ENCODE measurements at regions not wholly inside any gene's neighbourhood (a gene's known extent, or its start where the extent isn't known, plus 50 kb on each side); places are given as distances from the start of the nearest gene placed in this dataset.
"Not testable (repeated sequence)": the region's sequence is repeated elsewhere in the genome, so short reads cannot be mapped to it uniquely, and the experiment has no call there.

GRCh38 chr1:157335056-157335455 is 196.9 kb upstream of the ETV3 start:
- Mint-ChIP-seq H3K36me3 (ENCODE audit: insufficient read depth, unreplicated experiment) (no peaks in the 10 kb centered on the region), H3K9me3 (ENCODE audit: unreplicated experiment) (peaks cover 11% of the 10 kb centered on the region), H3K4me3 (ENCODE audit: unreplicated experiment) (no peak overlapping the region), H3K27me3 (ENCODE audit: insufficient read depth, unreplicated experiment) (no peaks in the 10 kb centered on the region), H3K27ac (ENCODE audit: unreplicated experiment) (no peak overlapping the region), H3K4me1 (ENCODE audit: low read depth, unreplicated experiment) (peaks cover 8% of the 10 kb centered on the region)
- H3K9me3 ChIP-seq: no peaks in the 10 kb centered on the region
- POLR2A ChIA-PET: no interaction called here
- no peak for DNase-seq
- H3K4me3 ChIP-seq (ENCODE audit: low read depth, low read length): no peak overlapping the region
- no peaks in the 10 kb centered on the region for H3K36me3 ChIP-seq (ENCODE audit: control insufficient read depth, insufficient read depth, low read length)
- BruUV-seq (replicated peaks): no TSS peak
- CTCF ChIA-PET: no interaction called here
- H3K27me3 ChIP-seq (replicated peaks; ENCODE audit: control insufficient read depth, insufficient read depth, low read length): no peaks in the 10 kb centered on the region
- intact Hi-C loops (cut with micrococcal nuclease; ENCODE audit: unreplicated experiment): no loop called here
- H3K4me1 ChIP-seq: no peaks in the 10 kb centered on the region
- TF ChIP-seq CTCF (IDR thresholded peaks at IDR 0.05; ENCODE audit: insufficient read depth in 1 of 2, low read depth in 1 of 2, low read length in 1 of 2, severe bottlenecking in 1 of 2, unreplicated experiment in 1 of 2): no peak

- TF ChIP-seq CTCF (IDR thresholded peaks at IDR 0.05; ENCODE audit: insufficient read depth in 1 of 2, low read depth in 1 of 2, low read length in 1 of 2, severe bottlenecking in 1 of 2, unreplicated experiment in 1 of 2): no peak
- Mint-ChIP-seq H3K9me3 (ENCODE audit: unreplicated experiment) (peaks cover 11% of the 10 kb centered on the region), H3K4me1 (ENCODE audit: low read depth, unreplicated experiment) (peaks cover 8% of the 10 kb centered on the region), H3K27me3 (ENCODE audit: insufficient read depth, unreplicated experiment) (no peaks in the 10 kb centered on the region), H3K4me3 (ENCODE audit: unreplicated experiment) (no peak overlapping the region), H3K36me3 (ENCODE audit: insufficient read depth, unreplicated experiment) (no peaks in the 10 kb centered on the region), H3K27ac (ENCODE audit: unreplicated experiment) (no peak overlapping the region)
- H3K4me3 ChIP-seq (ENCODE audit: low read depth, low read length): no peak overlapping the region
- ChIA-PET CTCF (no interaction called here), POLR2A (no interaction called here)
- no peaks in the 10 kb centered on the region for H3K27me3 ChIP-seq (replicated peaks; ENCODE audit: control insufficient read depth, insufficient read depth, low read length)
- no peak for DNase-seq
- no peaks in the 10 kb centered on the region for H3K4me1 ChIP-seq
- intact Hi-C loops (cut with micrococcal nuclease; ENCODE audit: unreplicated experiment): no loop called here
- no TSS peak for BruUV-seq (replicated peaks)
- no peaks in the 10 kb centered on the region for H3K36me3 ChIP-seq (ENCODE audit: control insufficient read depth, insufficient read depth, low read length)
- H3K9me3 ChIP-seq: no peaks in the 10 kb centered on the region
Measured at GRCh38 chr1:157334041-157334440, 195.8 kb upstream of the ETV3 start.

- H3K27me3 Mint-ChIP-seq (ENCODE audit: insufficient read depth, unreplicated experiment); H3K27ac Mint-ChIP-seq (ENCODE audit: unreplicated experiment); H3K36me3 ChIP-seq (ENCODE audit: control insufficient read depth, insufficient read depth, low read length); H3K4me1 Mint-ChIP-seq (ENCODE audit: low read depth, unreplicated experiment); intact Hi-C loops (cut with micrococcal nuclease; ENCODE audit: unreplicated experiment); H3K27me3 ChIP-seq (replicated peaks; ENCODE audit: control insufficient read depth, insufficient read depth, low read length); H3K4me3 Mint-ChIP-seq (ENCODE audit: unreplicated experiment); DNase-seq; POLR2A ChIA-PET; H3K4me3 ChIP-seq (ENCODE audit: low read depth, low read length); H3K9me3 ChIP-seq; CTCF ChIA-PET; H3K36me3 Mint-ChIP-seq (ENCODE audit: insufficient read depth, unreplicated experiment); BruUV-seq (replicated peaks): not testable (repeated sequence)
- peaks cover 12% of the 10 kb centered on the region for H3K4me1 ChIP-seq
- H3K9me3 Mint-ChIP-seq (ENCODE audit: unreplicated experiment): peaks cover 11% of the 10 kb centered on the region
Measured at GRCh38 chr1:157330177-157330576, 192.0 kb upstream of the ETV3 start.

GRCh38 chr1:157328120-157328519 is 189.9 kb upstream of the ETV3 start:
- H3K4me3 Mint-ChIP-seq (ENCODE audit: unreplicated experiment); H3K36me3 Mint-ChIP-seq (ENCODE audit: insufficient read depth, unreplicated experiment); H3K9me3 ChIP-seq; H3K27me3 ChIP-seq (replicated peaks; ENCODE audit: control insufficient read depth, insufficient read depth, low read length); intact Hi-C loops (cut with micrococcal nuclease; ENCODE audit: unreplicated experiment); CTCF ChIA-PET; DNase-seq; H3K36me3 ChIP-seq (ENCODE audit: control insufficient read depth, insufficient read depth, low read length); POLR2A ChIA-PET; H3K27me3 Mint-ChIP-seq (ENCODE audit: insufficient read depth, unreplicated experiment); H3K4me3 ChIP-seq (ENCODE audit: low read depth, low read length); H3K27ac Mint-ChIP-seq (ENCODE audit: unreplicated experiment); BruUV-seq (replicated peaks): not testable (repeated sequence)
- H3K4me1 ChIP-seq: peaks cover 19% of the 10 kb centered on the region
- Mint-ChIP-seq H3K9me3 (ENCODE audit: unreplicated experiment) (peaks cover 13% of the 10 kb centered on the region), H3K4me1 (ENCODE audit: low read depth, unreplicated experiment) (peaks cover 16% of the 10 kb centered on the region)

Measured in Caco-2 (cell line).